IPS-20b (cell line): ENCODE measurements at regions not wholly inside any gene's neighbourhood (a gene's known extent, or its start where the extent isn't known, plus 50 kb on each side); places are given as distances from the start of the nearest gene placed in this dataset.

Source experiments
- H3K27ac ChIP-seq: one replicate; pipeline ENCODE4 v1.5.1; 2013; ENCODE audit warnings: low read length
- H3K27me3 ChIP-seq: 2 replicates; pipeline ENCODE4 v1.6.1; 2013; ENCODE audit warnings: mild to moderate bottlenecking, low read length, inconsistent platforms; ENCODE audit not compliant: insufficient read depth
- H3K36me3 ChIP-seq: 2 replicates; pipeline ENCODE4 v1.6.1; 2013; ENCODE audit warnings: low read depth, mild to moderate bottlenecking, inconsistent platforms, low read length, moderate library complexity; ENCODE audit not compliant: insufficient read depth
- H3K4me1 ChIP-seq: 2 replicates; pipeline ENCODE4 v1.6.1; 2013; ENCODE audit warnings: mild to moderate bottlenecking, control low read depth, inconsistent platforms, low read length, moderate library complexity; ENCODE audit not compliant: insufficient read depth
- H3K4me3 ChIP-seq: 2 replicates; pipeline ENCODE4 v1.5.1; 2013; ENCODE audit warnings: mild to moderate bottlenecking, low read length, inconsistent platforms
- H3K9ac ChIP-seq: 2 replicates; pipeline ENCODE4 v1.6.1; 2013; ENCODE audit warnings: low read depth, mild to moderate bottlenecking, inconsistent platforms, low read length, moderate library complexity
- H3K9me3 ChIP-seq: 2 replicates; pipeline ENCODE4 v1.6.1; 2013; ENCODE audit warnings: mild to moderate bottlenecking, low read depth, low read length, inconsistent platforms; ENCODE audit not compliant: insufficient read depth

DNA sequence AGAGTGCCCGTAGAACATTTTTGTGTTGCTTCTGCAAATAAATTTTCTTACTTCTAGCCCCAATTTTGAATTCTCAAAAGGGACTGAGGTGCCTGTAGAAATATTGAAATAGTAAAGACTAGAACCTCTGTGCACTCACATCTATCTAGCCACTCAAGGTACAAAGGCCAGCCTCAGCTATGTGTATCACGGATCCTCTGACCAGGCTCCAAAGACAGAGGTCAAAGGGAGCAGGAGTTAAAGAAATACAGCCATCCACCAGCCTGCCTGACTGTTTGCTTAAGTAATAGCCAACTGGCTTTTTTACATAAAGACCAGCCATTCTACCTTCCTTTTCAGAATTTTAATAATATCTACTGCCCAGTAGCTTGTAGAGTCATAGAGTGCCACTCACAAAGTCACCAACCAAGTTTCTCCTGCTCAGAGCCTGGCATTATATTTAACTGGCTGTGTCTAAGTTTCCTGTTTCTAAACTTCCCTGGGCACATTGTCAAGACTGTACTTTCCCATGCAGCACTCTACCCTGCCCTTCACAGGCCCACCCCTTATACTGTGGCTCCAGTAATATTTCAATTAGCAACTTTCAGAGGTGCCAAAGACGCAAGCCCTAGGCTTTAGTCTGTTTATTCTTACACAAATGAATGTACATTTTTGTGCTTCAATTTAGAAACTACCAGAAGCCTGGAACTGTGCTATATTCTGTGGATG lies 338.3 kb upstream of the NT5C1B start:
- Histone ChIP-seq H3K27me3 (no peaks in the 10 kb centered on the region), H3K36me3 (no peaks in the 10 kb centered on the region), H3K9ac (no peak overlapping the region), H3K27ac (no peak overlapping the region), H3K9me3 (no peaks in the 10 kb centered on the region), H3K4me1 (peaks cover 5% of the 10 kb centered on the region), H3K4me3 (no peak overlapping the region)

DNA sequence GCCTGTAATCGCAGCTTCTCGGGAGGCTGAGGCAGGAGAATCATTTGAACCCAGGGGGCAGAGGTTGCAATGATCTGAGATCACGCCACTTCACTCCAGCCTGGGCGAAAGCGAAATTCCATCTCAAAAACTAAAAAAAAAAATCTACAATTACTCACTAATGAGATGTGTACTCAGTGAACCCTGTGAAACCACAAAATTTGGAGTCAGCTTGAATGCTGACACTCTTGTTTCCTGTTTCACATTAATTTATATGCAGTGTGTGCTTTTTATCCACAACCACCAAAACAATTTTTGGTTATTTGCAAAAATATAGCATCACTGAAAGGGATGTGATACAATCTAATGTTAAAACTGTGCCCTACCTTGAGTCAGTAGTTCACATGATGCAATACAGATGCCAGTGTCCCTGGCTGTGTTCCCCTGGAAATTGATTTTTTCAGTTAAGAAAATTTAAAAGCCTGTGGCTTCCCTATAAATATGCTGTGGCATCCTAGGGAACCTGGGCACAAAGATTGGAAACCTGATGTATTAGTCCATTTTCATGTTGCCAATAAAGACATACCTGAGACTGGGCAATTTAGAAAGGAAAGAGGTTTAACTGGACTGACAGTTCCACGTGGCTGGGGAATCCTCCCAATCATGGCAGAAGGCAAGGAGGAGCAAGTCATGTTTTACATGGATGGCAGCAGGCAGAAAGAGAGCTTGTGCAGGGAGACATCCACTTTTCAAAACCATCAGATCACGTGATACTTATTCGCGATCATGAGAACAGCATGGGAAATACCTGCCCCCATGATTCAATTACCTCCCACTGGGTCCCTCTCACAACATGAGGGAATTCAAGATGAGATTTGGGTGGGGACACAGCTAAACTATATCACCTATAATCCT lies 337.5 kb upstream of the NT5C1B start:
- Histone ChIP-seq H3K9me3 (no peaks in the 10 kb centered on the region), H3K4me1 (peaks cover 5% of the 10 kb centered on the region), H3K27me3 (no peaks in the 10 kb centered on the region), H3K36me3 (no peaks in the 10 kb centered on the region), H3K9ac (no peak overlapping the region), H3K4me3 (no peak overlapping the region), H3K27ac (no peak overlapping the region)

DNA sequence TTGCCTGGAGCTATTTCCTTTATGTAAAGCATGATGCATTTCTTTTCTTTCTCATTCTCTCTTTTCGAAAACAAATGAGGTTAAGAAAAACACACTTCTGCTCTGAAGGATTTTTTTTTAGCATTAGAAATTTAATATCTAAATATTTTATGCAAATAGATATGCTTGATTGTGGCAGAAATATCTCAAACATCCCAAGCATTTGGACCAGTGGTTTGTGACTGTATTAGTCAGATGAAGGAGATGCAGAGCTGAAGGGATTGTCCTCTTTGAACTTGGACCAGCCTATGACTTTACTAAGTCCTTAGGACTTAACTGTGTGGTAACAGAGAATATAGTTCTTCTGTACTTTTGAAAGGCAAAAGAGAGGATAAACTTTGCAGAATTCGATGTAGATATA lies 335.9 kb upstream of the NT5C1B start:
- no peak overlapping the region for H3K9ac ChIP-seq
- no peaks in the 10 kb centered on the region for H3K36me3 ChIP-seq
- no peak overlapping the region for H3K4me3 ChIP-seq
- H3K9me3 ChIP-seq: no peaks in the 10 kb centered on the region
- H3K27me3 ChIP-seq: no peaks in the 10 kb centered on the region
- peaks cover 5% of the 10 kb centered on the region for H3K4me1 ChIP-seq
- H3K27ac ChIP-seq: no peak overlapping the region

DNA sequence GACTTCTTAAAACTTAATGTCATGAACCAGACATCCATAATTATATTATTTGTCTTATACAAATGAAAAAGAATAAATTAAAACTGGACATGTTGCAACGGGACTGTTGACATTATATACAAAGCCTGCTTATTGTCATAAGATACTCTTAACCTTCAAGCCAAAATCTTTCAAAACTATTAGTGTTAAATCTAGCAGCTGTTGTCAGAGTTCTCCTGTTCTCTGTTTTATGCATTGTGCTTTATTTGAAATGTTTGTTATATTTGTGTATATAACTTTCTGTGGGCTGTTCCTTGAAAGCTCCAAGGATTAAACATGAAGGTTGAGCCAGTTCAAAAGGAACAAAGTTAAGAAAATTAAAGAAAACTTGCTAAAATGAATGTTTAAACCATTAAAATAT lies 335.5 kb upstream of the NT5C1B start:
- Histone ChIP-seq H3K9ac (no peak overlapping the region), H3K9me3 (no peaks in the 10 kb centered on the region), H3K36me3 (no peaks in the 10 kb centered on the region), H3K27ac (no peak overlapping the region), H3K27me3 (no peaks in the 10 kb centered on the region), H3K4me3 (no peak overlapping the region), H3K4me1 (peaks cover 5% of the 10 kb centered on the region)

DNA sequence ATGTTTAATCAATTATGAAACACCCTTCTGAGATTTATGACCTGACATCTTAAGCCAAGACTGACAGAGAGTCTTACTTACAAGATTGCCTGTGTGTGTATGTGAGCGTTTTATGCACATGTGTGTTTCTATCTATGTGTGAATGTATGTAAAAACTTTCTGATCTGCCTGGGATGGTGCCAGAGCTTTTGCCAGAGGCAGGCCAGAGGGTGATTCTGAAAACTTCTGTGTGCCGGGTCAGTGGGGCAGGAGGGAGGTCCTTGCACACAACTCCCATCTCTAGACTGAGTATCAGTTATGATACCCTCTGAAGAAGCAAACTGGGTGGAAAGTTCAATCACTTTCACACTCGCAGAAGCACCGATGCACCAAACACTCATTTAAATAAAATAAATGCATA lies 335.0 kb upstream of the NT5C1B start:
- no peak overlapping the region for H3K4me3 ChIP-seq
- no peaks in the 10 kb centered on the region for H3K9me3 ChIP-seq
- H3K27ac ChIP-seq: no peak overlapping the region
- H3K9ac ChIP-seq: no peak overlapping the region
- no peaks in the 10 kb centered on the region for H3K36me3 ChIP-seq
- H3K4me1 ChIP-seq: peaks cover 5% of the 10 kb centered on the region
- H3K27me3 ChIP-seq: no peaks in the 10 kb centered on the region

DNA sequence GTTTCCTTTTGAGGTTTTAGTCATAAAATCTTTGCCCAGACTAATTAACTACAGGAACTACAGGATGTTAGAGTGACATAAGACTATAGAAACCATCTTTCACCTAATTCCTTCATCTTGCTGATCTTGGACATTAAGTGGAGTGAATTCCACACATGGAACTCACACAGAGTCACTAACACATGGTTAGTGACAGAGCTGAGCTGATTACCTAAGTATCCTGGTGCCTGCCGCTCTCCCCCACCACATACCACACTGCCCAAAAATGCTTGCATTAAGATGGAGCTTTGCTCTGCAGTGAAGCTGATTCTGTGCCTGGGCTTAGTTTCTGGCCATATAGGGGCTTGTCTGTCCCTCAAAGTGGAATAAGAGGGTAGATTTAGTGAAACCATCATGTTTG lies 332.9 kb upstream of the NT5C1B start:
- Histone ChIP-seq H3K4me3 (no peak overlapping the region), H3K9me3 (no peaks in the 10 kb centered on the region), H3K27me3 (no peaks in the 10 kb centered on the region), H3K9ac (no peak overlapping the region), H3K27ac (no peak overlapping the region), H3K36me3 (no peaks in the 10 kb centered on the region), H3K4me1 (peaks cover 5% of the 10 kb centered on the region)

DNA sequence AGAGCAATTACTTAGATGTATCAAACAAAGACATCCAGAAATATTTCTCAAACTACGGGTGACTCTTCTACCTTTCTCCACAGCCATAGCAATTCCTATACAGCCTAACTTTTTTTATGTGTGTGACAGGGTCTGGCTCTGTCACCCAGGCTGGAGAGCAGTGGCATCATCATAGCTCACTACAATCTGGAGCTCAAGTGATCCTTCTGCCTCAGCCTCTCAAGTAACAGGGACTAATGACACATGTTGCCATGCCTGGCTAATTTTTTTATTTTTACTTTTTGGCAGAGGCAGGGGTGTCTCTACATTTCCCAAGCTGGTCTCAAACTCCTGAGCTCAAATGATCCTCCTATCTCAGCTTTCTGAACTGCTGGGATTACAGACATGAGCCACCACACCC lies 328.9 kb upstream of the NT5C1B start:
- Histone ChIP-seq H3K9me3 (no peaks in the 10 kb centered on the region), H3K27me3 (no peaks in the 10 kb centered on the region), H3K4me1 (no peaks in the 10 kb centered on the region), H3K9ac (no peak overlapping the region), H3K36me3 (no peaks in the 10 kb centered on the region), H3K27ac (no peak overlapping the region), H3K4me3 (no peak overlapping the region)

DNA sequence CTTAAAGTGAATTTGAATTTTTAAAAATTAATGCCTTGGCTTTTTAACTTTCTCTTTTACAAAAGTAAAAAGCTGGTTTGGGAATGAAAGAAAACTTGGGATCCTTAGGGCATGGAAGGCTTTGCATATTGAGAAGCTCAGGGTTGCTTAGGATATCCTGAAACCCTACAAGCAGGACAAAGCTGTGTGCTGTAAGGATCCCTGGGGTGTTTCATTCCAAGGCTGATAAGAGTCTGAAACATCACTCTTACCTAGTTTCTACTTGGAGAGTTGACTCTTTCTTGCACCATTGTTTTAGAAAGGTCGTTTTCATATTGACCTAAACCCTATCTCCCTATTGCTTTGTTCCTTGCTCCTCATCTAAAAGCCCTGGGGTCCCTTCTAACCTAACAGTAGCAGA lies 325.9 kb upstream of the NT5C1B start:
- no peaks in the 10 kb centered on the region for H3K9me3 ChIP-seq
- H3K9ac ChIP-seq: no peak overlapping the region
- no peaks in the 10 kb centered on the region for H3K27me3 ChIP-seq
- no peak overlapping the region for H3K27ac ChIP-seq
- no peak overlapping the region for H3K4me3 ChIP-seq
- no peaks in the 10 kb centered on the region for H3K4me1 ChIP-seq
- no peaks in the 10 kb centered on the region for H3K36me3 ChIP-seq

DNA sequence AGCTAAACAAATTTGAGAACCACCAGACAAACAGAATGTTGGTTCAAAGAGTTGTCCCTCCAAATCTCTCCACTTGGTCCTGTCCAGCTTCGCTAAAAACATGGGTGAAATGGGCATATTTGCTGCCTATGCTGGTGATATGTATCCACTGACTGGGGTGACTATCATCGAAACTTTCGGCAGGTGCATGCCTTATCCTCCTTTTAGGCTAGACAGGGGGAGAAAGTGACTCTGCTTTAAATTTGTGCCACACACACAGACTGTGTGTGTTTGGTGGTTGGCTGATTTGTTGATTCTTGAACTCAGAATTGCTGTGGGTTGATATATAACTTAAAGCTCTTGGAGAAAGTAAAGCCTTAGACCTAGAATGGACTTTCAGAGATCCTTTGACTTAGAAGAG lies 324.1 kb upstream of the NT5C1B start:
- no peaks in the 10 kb centered on the region for H3K4me1 ChIP-seq
- no peak overlapping the region for H3K9ac ChIP-seq
- no peaks in the 10 kb centered on the region for H3K9me3 ChIP-seq
- H3K36me3 ChIP-seq: no peaks in the 10 kb centered on the region
- no peak overlapping the region for H3K27ac ChIP-seq
- H3K4me3 ChIP-seq: no peak overlapping the region
- H3K27me3 ChIP-seq: no peaks in the 10 kb centered on the region

DNA sequence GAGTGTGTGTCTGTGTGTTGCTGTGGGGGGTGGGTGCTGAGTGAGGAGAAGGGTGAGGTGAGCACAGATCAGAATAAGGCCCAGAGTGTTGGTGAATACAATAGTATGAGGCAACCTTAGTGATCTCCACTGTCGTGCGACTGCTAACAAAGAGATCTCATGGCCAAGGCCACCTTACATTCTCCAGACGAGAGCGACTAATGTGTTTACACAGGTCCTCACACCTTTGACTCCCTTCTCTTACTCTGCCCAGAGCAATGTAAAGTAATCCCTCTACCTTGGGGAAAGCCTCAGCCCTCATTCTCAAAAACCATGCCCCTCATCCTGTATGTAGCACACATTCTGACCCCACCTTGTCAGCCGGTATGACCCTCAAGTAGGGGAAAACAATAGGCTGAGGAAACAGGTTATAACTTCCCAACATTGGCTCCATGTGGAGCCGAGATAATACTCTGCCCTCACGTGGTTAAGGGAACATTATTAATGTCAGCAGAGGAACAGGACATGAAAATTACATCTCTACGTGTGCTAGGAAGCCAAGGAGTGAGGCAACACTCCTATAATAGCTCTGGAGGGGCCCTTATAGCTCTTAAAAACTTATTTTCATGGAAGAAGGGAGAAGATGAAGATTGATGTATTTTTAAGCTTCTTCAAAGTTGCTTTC lies 323.0 kb upstream of the NT5C1B start:
- Histone ChIP-seq H3K27ac (no peak overlapping the region), H3K9ac (no peak overlapping the region), H3K36me3 (no peaks in the 10 kb centered on the region), H3K9me3 (no peaks in the 10 kb centered on the region), H3K4me3 (no peak overlapping the region), H3K27me3 (no peaks in the 10 kb centered on the region), H3K4me1 (no peaks in the 10 kb centered on the region)

DNA sequence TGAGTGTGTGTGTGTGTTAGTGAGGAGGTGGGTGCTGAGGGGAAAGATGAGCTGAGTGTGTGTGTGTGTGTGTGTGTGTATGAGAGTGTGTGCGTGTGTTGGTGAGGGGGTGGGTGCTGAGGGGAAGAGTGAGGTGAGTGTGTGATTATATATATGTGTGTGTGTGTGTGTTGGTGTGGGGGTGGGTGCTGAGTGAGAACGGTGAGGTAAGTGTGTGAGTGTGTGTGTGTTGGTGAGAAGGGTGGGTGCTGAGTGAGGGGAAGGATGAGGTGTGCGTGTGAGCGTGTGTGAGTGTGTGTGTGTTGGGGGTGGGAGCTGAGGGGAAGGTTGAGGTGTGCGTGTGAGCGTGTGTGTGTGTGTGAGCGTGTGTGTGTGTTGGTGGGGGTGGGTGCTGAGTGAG lies 322.0 kb upstream of the NT5C1B start:
- no peak overlapping the region for H3K9ac ChIP-seq
- no peaks in the 10 kb centered on the region for H3K36me3 ChIP-seq
- H3K4me1 ChIP-seq: no peaks in the 10 kb centered on the region
- H3K4me3 ChIP-seq: no peak overlapping the region
- H3K27ac ChIP-seq: no peak overlapping the region
- no peaks in the 10 kb centered on the region for H3K9me3 ChIP-seq
- no peaks in the 10 kb centered on the region for H3K27me3 ChIP-seq

DNA sequence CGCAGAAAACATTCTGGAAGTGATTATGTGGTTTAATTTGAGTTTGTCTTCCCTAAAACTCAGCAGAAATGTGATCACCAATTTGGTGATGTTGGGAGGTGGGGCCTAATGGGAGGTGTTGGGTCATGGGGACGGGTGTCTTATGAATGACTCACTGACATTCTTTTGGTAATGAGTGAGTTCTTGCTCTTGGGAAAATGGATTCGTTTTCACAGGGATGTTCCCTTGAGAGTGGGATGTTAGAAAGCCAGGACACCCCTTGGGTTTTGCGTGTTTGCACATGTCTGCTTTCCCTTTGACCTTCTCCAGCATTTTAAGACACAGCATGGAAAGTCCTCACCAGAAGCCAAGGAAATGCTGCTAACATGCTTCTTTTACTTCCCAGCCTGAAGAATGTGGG lies 321.5 kb upstream of the NT5C1B start:
- Histone ChIP-seq H3K9me3 (no peaks in the 10 kb centered on the region), H3K36me3 (no peaks in the 10 kb centered on the region), H3K9ac (no peak overlapping the region), H3K27ac (no peak overlapping the region), H3K27me3 (no peaks in the 10 kb centered on the region), H3K4me1 (no peaks in the 10 kb centered on the region), H3K4me3 (no peak overlapping the region)
